Neural progenitor cell (in vitro differentiated cells): ENCODE measurements at regions not wholly inside any gene's neighbourhood (a gene's known extent, or its start where the extent isn't known, plus 50 kb on each side); places are given as distances from the start of the nearest gene placed in this dataset.

Source experiments
- EZH2 ChIP-seq: fragments of 200-600 bp; sonication (generic); IDR thresholded peaks from 2 replicates; pipeline ENCODE4 v1.6.1; 2017; ENCODE audit warnings: antibody characterized with exemption, mild to moderate bottlenecking, moderate library complexity
- TF ChIP-seq, protein P1 (sequence below): fragments of 200-600 bp; sonication (generic); IDR thresholded peaks from 2 replicates; pipeline ENCODE4 v1.5.1; 2017; ENCODE audit warnings: antibody characterized with exemption, mild to moderate bottlenecking

GRCh38 chr13:56352901-56353300 is 787.8 kb upstream of the PRR20A start:
- TF ChIP-seq, protein P1, sequence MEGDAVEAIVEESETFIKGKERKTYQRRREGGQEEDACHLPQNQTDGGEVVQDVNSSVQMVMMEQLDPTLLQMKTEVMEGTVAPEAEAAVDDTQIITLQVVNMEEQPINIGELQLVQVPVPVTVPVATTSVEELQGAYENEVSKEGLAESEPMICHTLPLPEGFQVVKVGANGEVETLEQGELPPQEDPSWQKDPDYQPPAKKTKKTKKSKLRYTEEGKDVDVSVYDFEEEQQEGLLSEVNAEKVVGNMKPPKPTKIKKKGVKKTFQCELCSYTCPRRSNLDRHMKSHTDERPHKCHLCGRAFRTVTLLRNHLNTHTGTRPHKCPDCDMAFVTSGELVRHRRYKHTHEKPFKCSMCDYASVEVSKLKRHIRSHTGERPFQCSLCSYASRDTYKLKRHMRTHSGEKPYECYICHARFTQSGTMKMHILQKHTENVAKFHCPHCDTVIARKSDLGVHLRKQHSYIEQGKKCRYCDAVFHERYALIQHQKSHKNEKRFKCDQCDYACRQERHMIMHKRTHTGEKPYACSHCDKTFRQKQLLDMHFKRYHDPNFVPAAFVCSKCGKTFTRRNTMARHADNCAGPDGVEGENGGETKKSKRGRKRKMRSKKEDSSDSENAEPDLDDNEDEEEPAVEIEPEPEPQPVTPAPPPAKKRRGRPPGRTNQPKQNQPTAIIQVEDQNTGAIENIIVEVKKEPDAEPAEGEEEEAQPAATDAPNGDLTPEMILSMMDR, result no peak
- TF ChIP-seq EZH2, result no peak
